K562 (cell line): ENCODE measurements at regions not wholly inside any gene's neighbourhood (a gene's known extent, or its start where the extent isn't known, plus 50 kb on each side); places are given as distances from the start of the nearest gene placed in this dataset.
A peak's percentile ranks its signal among the peaks of the same experiment; 100 is the strongest.

Experiments used
- FOXA3 ChIP-seq, 2 experiments: fragments of 450-650 bp in 1 of 2; sonication (generic) in 1 of 2; formaldehyde crosslinking; IDR thresholded peaks in 1 of 2; conservative IDR thresholded peaks in 1 of 2; 2 replicates each; pipeline versions ENCODE4 v1.4.0 to v1.8.0; 2020 to 2022; ENCODE audit warnings: mild to moderate bottlenecking in 2 of 2, missing genetic modification reagents in 1 of 2
- GABPA ChIP-seq: fragments of 200-800 bp; sonication (Bioruptor generic); conservative IDR thresholded peaks from 2 replicates; pipeline ENCODE4 v1.6.1; 2016; ENCODE audit warnings: low read depth, missing genetic modification characterization, missing compliant biosample characterization
- MCM3 ChIP-seq: fragments of 450-650 bp; IDR thresholded peaks from 2 replicates; pipeline ENCODE4 v1.6.1; 2016
- MEF2A ChIP-seq: IDR thresholded peaks from 2 replicates; pipeline ENCODE4 v1.6.1; 2011; ENCODE audit warnings: low read depth, mild to moderate bottlenecking, low read length, moderate library complexity; ENCODE audit not compliant: control insufficient read depth
- MYNN ChIP-seq, 2 experiments: sonication (generic); formaldehyde crosslinking in 1 of 2; IDR thresholded peaks; 2 replicates each; pipeline versions ENCODE4 v1.5.0 to v1.6.1; 2016 to 2020; ENCODE audit warnings: antibody characterized with exemption in 1 of 2, missing genetic modification reagents in 1 of 2
- NFE2 ChIP-seq: IDR thresholded peaks from 2 replicates; pipeline ENCODE4 v1.6.1; 2014; ENCODE audit warnings: antibody characterized with exemption, low read depth
- ZNF511 ChIP-seq: sonication (generic); formaldehyde crosslinking; IDR thresholded peaks from 2 replicates; pipeline ENCODE4 v1.8.0; 2022; ENCODE audit warnings: mild to moderate bottlenecking, missing genetic modification reagents
- ZNF512 ChIP-seq: IDR thresholded peaks from 2 replicates; pipeline ENCODE4 v1.6.1; 2016; ENCODE audit warnings: missing genetic modification characterization, missing compliant biosample characterization
- ZNF668 ChIP-seq: fragments of 250-450 bp; sonication (Bioruptor Pico); IDR thresholded peaks from 2 replicates; pipeline ENCODE4 v1.8.0; 2022; ENCODE audit warnings: mild to moderate bottlenecking, inconsistent platforms
- TF ChIP-seq, protein P1 (sequence below): fragments of 450-650 bp; IDR thresholded peaks from 2 replicates; pipeline ENCODE4 v1.6.1; 2016; ENCODE audit warnings: low read depth
- TF ChIP-seq, protein P2 (sequence below): fragments of 150-350 bp; IDR thresholded peaks from 2 replicates; pipeline ENCODE4 v1.6.1; 2014; ENCODE audit warnings: low read depth, mild to moderate bottlenecking, low read length, borderline replicate concordance
- TF ChIP-seq, protein P3 (sequence below): sonication (generic); formaldehyde crosslinking; IDR thresholded peaks from 2 replicates; pipeline ENCODE4 v1.9.0; 2022; ENCODE audit warnings: mild to moderate bottlenecking, missing genetic modification reagents

- TF ChIP-seq, protein P1, sequence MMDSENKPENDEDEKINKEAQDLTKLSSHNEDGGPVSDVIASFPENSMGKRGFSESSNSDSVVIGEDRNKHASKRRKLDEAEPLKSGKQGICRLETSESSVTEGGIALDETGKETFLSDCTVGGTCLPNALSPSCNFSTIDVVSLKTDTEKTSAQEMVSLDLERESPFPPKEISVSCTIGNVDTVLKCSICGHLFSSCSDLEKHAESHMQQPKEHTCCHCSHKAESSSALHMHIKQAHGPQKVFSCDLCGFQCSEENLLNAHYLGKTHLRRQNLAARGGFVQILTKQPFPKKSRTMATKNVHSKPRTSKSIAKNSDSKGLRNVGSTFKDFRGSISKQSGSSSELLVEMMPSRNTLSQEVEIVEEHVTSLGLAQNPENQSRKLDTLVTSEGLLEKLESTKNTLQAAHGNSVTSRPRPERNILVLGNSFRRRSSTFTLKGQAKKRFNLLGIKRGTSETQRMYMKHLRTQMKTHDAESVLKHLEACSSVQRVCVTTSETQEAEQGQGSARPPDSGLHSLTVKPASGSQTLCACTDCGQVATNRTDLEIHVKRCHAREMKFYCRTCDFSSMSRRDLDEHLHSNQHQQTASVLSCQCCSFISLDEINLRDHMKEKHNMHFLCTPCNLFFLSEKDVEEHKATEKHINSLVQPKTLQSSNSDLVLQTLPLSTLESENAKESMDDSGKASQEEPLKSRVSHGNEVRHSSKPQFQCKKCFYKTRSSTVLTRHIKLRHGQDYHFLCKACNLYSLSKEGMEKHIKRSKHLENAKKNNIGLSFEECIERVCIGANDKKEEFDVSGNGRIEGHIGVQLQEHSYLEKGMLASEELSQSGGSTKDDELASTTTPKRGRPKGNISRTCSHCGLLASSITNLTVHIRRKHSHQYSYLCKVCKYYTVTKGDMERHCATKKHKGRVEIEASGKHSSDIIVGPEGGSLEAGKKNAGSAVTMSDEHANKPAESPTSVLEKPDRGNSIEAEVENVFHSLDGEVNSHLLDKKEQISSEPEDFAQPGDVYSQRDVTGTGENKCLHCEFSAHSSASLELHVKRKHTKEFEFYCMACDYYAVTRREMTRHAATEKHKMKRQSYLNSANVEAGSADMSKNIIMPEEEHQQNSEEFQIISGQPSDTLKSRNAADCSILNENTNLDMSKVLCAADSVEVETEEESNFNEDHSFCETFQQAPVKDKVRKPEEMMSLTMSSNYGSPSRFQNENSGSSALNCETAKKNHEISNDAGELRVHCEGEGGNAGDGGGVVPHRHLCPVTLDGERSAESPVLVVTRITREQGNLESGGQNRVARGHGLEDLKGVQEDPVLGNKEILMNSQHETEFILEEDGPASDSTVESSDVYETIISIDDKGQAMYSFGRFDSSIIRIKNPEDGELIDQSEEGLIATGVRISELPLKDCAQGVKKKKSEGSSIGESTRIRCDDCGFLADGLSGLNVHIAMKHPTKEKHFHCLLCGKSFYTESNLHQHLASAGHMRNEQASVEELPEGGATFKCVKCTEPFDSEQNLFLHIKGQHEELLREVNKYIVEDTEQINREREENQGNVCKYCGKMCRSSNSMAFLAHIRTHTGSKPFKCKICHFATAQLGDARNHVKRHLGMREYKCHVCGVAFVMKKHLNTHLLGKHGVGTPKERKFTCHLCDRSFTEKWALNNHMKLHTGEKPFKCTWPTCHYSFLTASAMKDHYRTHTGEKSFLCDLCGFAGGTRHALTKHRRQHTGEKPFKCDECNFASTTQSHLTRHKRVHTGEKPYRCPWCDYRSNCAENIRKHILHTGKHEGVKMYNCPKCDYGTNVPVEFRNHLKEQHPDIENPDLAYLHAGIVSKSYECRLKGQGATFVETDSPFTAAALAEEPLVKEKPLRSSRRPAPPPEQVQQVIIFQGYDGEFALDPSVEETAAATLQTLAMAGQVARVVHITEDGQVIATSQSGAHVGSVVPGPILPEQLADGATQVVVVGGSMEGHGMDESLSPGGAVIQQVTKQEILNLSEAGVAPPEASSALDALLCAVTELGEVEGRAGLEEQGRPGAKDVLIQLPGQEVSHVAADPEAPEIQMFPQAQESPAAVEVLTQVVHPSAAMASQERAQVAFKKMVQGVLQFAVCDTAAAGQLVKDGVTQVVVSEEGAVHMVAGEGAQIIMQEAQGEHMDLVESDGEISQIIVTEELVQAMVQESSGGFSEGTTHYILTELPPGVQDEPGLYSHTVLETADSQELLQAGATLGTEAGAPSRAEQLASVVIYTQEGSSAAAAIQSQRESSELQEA = no peak
- TF ChIP-seq ZNF511 (CRISPR knock-in tag) = no peak
- no peak for TF ChIP-seq MCM3
- no peak for TF ChIP-seq NFE2
- TF ChIP-seq MYNN (IDR thresholded peaks at IDR 0.05) = no peak
- TF ChIP-seq MYNN (CRISPR knock-in tag; IDR thresholded peaks at IDR 0.05) = no peak
- no peak for TF ChIP-seq ZNF668 (CRISPR knock-in tag)
- no peak for TF ChIP-seq FOXA3 (CRISPR knock-in tag; conservative IDR thresholded peaks at IDR 0.05 in 1 of 2, IDR thresholded peaks at IDR 0.05 in 1 of 2)
- no peak for TF ChIP-seq ZNF512 (tag)
- TF ChIP-seq, protein P2, sequence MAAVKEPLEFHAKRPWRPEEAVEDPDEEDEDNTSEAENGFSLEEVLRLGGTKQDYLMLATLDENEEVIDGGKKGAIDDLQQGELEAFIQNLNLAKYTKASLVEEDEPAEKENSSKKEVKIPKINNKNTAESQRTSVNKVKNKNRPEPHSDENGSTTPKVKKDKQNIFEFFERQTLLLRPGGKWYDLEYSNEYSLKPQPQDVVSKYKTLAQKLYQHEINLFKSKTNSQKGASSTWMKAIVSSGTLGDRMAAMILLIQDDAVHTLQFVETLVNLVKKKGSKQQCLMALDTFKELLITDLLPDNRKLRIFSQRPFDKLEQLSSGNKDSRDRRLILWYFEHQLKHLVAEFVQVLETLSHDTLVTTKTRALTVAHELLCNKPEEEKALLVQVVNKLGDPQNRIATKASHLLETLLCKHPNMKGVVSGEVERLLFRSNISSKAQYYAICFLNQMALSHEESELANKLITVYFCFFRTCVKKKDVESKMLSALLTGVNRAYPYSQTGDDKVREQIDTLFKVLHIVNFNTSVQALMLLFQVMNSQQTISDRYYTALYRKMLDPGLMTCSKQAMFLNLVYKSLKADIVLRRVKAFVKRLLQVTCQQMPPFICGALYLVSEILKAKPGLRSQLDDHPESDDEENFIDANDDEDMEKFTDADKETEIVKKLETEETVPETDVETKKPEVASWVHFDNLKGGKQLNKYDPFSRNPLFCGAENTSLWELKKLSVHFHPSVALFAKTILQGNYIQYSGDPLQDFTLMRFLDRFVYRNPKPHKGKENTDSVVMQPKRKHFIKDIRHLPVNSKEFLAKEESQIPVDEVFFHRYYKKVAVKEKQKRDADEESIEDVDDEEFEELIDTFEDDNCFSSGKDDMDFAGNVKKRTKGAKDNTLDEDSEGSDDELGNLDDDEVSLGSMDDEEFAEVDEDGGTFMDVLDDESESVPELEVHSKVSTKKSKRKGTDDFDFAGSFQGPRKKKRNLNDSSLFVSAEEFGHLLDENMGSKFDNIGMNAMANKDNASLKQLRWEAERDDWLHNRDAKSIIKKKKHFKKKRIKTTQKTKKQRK = no peak
- TF ChIP-seq, protein P3, sequence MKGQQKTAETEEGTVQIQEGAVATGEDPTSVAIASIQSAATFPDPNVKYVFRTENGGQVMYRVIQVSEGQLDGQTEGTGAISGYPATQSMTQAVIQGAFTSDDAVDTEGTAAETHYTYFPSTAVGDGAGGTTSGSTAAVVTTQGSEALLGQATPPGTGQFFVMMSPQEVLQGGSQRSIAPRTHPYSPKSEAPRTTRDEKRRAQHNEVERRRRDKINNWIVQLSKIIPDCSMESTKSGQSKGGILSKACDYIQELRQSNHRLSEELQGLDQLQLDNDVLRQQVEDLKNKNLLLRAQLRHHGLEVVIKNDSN = no peak
- TF ChIP-seq GABPA (tag) = no peak
- peak; percentile 62; the same call in 1 of the 2 replicates for TF ChIP-seq MEF2A
These were observed 166.1 kb upstream of the EEA1 start (continued) for GRCh38 chr12:93094988-93095737.
